ENCODE measurements at regions not wholly inside any gene's neighbourhood (a gene's known extent, or its start where the extent isn't known, plus 50 kb on each side); places are given as distances from the start of the nearest gene placed in this dataset.

GRCh38 chr4:74544655-74545361, 99.9 kb downstream of the AREG start:
- TF ChIP-seq PATZ1 (CRISPR knock-in tag; IDR thresholded peaks at IDR 0.05) (no peak), MED8 (CRISPR knock-in tag; IDR thresholded peaks at IDR 0.05; ENCODE audit: insufficient replicate concordance) (no peak), ELK4 (CRISPR knock-in tag; IDR thresholded peaks at IDR 0.05; ENCODE audit: borderline replicate concordance) (no peak), CTCF (CRISPR knock-in tag; IDR thresholded peaks at IDR 0.05) (no peak), ZMYM3 (CRISPR knock-in tag; IDR thresholded peaks at IDR 0.05) (no peak), JUND (CRISPR knock-in tag; IDR thresholded peaks at IDR 0.05) (no peak), NR0B2 (CRISPR knock-in tag; IDR thresholded peaks at IDR 0.05) (no peak), KDM1A (CRISPR knock-in tag; IDR thresholded peaks at IDR 0.05) (no peak), SRSF9 (IDR thresholded peaks at IDR 0.05; ENCODE audit: borderline replicate concordance, insufficient read depth, low read depth, low read length, poor library complexity, severe bottlenecking) (no peak), KLF9 (CRISPR knock-in tag; IDR thresholded peaks at IDR 0.05; ENCODE audit: low read depth) (no peak)
- TF ChIP-seq, protein P1, sequence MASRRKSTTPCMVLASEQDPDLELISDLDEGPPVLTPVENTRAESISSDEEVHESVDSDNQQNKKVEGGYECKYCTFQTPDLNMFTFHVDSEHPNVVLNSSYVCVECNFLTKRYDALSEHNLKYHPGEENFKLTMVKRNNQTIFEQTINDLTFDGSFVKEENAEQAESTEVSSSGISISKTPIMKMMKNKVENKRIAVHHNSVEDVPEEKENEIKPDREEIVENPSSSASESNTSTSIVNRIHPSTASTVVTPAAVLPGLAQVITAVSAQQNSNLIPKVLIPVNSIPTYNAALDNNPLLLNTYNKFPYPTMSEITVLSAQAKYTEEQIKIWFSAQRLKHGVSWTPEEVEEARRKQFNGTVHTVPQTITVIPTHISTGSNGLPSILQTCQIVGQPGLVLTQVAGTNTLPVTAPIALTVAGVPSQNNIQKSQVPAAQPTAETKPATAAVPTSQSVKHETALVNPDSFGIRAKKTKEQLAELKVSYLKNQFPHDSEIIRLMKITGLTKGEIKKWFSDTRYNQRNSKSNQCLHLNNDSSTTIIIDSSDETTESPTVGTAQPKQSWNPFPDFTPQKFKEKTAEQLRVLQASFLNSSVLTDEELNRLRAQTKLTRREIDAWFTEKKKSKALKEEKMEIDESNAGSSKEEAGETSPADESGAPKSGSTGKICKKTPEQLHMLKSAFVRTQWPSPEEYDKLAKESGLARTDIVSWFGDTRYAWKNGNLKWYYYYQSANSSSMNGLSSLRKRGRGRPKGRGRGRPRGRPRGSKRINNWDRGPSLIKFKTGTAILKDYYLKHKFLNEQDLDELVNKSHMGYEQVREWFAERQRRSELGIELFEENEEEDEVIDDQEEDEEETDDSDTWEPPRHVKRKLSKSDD (CRISPR knock-in tag; IDR thresholded peaks at IDR 0.05; ENCODE audit: low read depth) = no peak
